Endothelial cell (in vitro differentiated cells): ENCODE measurements at regions not wholly inside any gene's neighbourhood (a gene's known extent, or its start where the extent isn't known, plus 50 kb on each side); places are given as distances from the start of the nearest gene placed in this dataset.

Source experiments
- DNase-seq: peaks from one replicate; pipeline ENCODE4 v3.0.0; 2021; ENCODE audit warnings: low spot score
- H3K27ac Mint-ChIP-seq: one replicate; pipeline ENCODE4 v1.8.0; 2021; ENCODE audit warnings: mixed read lengths, inconsistent platforms; ENCODE audit not compliant: unreplicated experiment
- H3K27me3 Mint-ChIP-seq: one replicate; pipeline ENCODE4 v1.8.0; 2021; ENCODE audit warnings: mild to moderate bottlenecking, moderate library complexity, mixed read lengths, inconsistent platforms; ENCODE audit not compliant: unreplicated experiment
- H3K36me3 Mint-ChIP-seq: one replicate; pipeline ENCODE4 v1.8.0; 2021; ENCODE audit warnings: mild to moderate bottlenecking, low read depth, mixed read lengths, inconsistent platforms; ENCODE audit not compliant: unreplicated experiment
- H3K4me1 Mint-ChIP-seq: one replicate; pipeline ENCODE4 v1.8.0; 2021; ENCODE audit warnings: mild to moderate bottlenecking, mixed read lengths, inconsistent platforms; ENCODE audit not compliant: unreplicated experiment
- H3K4me3 Mint-ChIP-seq: one replicate; pipeline ENCODE4 v1.8.0; 2021; ENCODE audit warnings: mild to moderate bottlenecking, mixed read lengths, inconsistent platforms; ENCODE audit not compliant: unreplicated experiment
- H3K9me3 Mint-ChIP-seq: one replicate; pipeline ENCODE4 v1.8.0; 2021; ENCODE audit warnings: mixed read lengths, inconsistent platforms; ENCODE audit not compliant: unreplicated experiment
- TF ChIP-seq, protein P1 (sequence below): fragments of 200-600 bp; sonication (generic); IDR thresholded peaks from one replicate; pipeline ENCODE4 v1.5.0; 2021; ENCODE audit warnings: antibody characterized with exemption; ENCODE audit not compliant: unreplicated experiment

DNA sequence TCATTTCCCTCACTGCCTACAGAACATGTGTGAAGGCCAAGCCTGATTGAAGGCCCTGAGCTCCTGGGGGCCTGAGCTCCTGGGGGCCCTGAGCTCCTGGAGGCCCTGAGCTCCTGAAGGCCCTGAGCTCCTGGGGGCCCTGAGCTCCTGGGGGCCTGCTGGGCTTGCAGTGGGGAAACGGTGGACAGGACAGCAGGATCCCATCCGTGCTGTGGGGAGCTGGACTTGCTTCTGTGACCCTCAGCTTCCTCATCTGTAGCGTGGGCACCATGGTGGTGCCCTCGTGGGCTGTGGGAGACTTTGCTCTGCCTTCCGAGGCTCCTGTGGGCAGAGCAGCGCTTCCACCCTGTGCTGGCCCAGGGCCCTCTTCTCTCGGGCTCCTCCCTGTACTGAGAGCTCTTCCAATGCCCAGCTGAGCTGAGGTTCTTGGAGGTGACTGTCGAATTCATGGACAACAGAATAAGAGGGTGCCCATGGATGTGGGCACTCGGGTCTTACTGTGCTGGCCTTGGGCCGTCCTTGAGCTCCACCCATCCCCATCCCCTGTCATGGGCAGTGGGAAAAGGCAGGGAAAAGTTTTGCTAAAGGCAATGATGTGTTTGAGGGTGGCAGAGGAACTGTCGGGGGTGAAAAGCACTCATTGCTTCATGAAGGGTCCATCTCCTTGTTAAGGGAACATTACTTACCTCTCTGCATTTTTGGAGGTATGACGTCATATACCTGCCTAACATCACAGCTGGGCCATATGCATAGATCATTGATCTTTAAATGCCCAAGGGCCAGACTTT lies 786.7 kb downstream of the TBC1D22A start:
- H3K4me1 Mint-ChIP-seq: no peaks in the 10 kb centered on the region
- peaks cover 42% of the 10 kb centered on the region for H3K9me3 Mint-ChIP-seq
- H3K36me3 Mint-ChIP-seq: peaks cover 23% of the 10 kb centered on the region

DNA sequence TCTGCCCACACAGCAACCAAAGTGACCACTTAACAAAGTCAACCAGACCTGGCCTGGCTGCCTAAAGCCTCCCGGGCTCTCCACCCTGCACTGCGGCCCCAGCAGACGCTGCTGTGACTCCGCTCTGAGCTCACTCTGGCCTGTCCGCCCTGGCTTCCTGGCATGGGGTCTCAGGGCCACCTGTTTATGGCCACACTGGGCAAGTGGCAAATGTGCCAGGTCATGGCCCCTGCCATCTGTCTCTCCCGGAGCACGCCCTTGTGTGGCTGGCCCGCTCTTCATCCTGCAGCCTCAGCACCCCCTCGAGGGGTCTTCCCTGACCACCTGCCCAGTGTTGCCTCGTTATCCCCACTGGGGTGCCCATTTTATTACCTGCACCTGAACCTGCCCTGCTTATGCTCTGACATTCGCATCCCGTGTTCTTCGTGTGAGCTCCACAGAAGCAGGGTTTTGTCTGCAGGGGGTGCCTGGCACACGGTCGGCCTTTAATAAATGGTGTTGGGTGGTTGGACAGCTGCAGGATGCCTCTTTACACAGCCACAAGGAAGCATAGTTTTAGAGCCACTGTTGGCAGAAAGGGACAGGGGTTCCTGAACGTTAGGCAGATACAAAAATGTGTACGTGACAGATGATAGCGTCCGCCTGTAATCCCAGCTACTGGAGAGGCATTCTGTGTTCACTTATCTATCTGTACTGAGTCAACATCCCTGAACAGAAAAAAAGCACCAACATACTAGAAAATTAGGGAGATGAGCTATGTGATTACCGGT lies 785.6 kb downstream of the TBC1D22A start:
- Mint-ChIP-seq H3K27ac (peak overlapping the region; percentile 50), H3K36me3 (peaks cover 19% of the 10 kb centered on the region), H3K9me3 (peaks cover 39% of the 10 kb centered on the region), H3K4me3 (no peak overlapping the region), H3K27me3 (peaks cover 8% of the 10 kb centered on the region), H3K4me1 (no peaks in the 10 kb centered on the region)
- TF ChIP-seq, protein P1, sequence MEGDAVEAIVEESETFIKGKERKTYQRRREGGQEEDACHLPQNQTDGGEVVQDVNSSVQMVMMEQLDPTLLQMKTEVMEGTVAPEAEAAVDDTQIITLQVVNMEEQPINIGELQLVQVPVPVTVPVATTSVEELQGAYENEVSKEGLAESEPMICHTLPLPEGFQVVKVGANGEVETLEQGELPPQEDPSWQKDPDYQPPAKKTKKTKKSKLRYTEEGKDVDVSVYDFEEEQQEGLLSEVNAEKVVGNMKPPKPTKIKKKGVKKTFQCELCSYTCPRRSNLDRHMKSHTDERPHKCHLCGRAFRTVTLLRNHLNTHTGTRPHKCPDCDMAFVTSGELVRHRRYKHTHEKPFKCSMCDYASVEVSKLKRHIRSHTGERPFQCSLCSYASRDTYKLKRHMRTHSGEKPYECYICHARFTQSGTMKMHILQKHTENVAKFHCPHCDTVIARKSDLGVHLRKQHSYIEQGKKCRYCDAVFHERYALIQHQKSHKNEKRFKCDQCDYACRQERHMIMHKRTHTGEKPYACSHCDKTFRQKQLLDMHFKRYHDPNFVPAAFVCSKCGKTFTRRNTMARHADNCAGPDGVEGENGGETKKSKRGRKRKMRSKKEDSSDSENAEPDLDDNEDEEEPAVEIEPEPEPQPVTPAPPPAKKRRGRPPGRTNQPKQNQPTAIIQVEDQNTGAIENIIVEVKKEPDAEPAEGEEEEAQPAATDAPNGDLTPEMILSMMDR: no peak
- DNase-seq: no peak

More for the DNA sequence above, 786.7 kb downstream of the TBC1D22A start:
- DNase-seq: no peak
- H3K27me3 Mint-ChIP-seq: peaks cover 8% of the 10 kb centered on the region
- H3K4me3 Mint-ChIP-seq: no peak overlapping the region
- TF ChIP-seq, protein P1: no peak
- H3K27ac Mint-ChIP-seq: no peak overlapping the region

DNA sequence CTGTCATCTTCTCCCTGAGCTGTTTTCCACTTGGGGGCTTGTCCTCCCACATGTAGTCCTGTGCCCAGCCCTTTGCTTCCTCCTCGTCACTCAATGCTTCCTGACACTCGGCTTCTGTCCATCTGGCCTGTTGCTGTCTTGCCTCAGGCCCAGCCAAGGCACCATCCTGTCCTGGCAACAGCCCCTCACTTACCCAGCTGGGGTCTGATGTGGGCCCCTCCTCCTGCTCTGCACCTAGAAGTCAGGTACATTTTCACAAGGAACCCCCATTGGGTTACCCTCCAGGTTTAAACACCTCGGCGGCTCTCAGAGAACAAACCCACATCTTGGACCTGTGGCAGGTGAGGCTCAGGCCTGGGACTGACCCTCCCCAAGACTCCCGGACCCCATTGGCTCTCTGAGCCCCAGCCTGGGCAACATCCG lies 784.8 kb downstream of the TBC1D22A start:
- TF ChIP-seq, protein P1: no peak
- H3K4me3 Mint-ChIP-seq: no peak overlapping the region
- DNase-seq: no peak
- H3K4me1 Mint-ChIP-seq: no peaks in the 10 kb centered on the region
- H3K36me3 Mint-ChIP-seq: peaks cover 19% of the 10 kb centered on the region
- H3K27ac Mint-ChIP-seq: no peak overlapping the region
- peaks cover 39% of the 10 kb centered on the region for H3K9me3 Mint-ChIP-seq
- peaks cover 8% of the 10 kb centered on the region for H3K27me3 Mint-ChIP-seq

DNA sequence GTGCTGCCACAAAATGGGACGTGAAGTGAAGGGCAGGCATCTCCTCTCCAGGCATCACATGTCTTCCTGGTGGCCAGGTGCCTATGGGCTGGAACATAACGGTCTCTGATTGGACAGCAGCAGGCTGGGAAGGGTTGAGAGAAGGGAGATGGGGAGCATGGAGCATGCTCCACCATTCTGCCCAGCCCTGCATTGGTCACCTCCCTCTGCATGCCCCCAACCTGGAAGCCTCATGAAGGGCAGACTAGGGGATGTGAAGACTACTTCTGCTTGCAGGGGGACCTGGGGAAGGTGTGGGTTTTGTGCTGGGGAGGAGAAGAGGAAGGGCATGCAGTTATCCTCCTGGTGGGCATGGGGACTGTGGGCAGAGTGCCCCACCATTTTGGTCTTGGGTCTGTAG lies 782.2 kb downstream of the TBC1D22A start:
- H3K4me1 Mint-ChIP-seq: no peaks in the 10 kb centered on the region
- no peak overlapping the region for H3K27ac Mint-ChIP-seq
- H3K9me3 Mint-ChIP-seq: peaks cover 43% of the 10 kb centered on the region
- TF ChIP-seq, protein P1: no peak
- DNase-seq: no peak
- H3K27me3 Mint-ChIP-seq: peaks cover 3% of the 10 kb centered on the region
- no peak overlapping the region for H3K4me3 Mint-ChIP-seq
- peaks cover 19% of the 10 kb centered on the region for H3K36me3 Mint-ChIP-seq

DNA sequence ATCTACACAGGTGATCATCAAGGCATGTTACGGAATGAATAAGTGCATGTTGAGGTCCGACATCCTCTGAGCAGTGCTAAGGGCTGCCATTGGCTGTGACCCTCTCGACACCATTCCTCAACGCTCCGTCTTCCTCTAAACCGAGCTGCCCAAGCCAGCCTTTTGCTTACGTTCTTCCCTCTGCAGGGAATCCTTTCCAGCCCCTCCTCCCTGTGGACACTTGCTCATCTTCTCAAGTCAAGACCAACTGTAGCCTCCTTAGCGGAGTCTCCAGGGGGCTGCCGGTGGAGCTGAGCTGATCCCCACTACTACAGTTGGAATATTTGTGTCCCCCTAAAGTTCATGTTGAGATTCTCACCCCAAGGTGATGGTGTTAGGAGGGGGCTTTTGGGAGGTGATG lies 781.0 kb downstream of the TBC1D22A start:
- no peak for DNase-seq
- peaks cover 47% of the 10 kb centered on the region for H3K9me3 Mint-ChIP-seq
- TF ChIP-seq, protein P1: no peak
- no peaks in the 10 kb centered on the region for H3K4me1 Mint-ChIP-seq
- H3K4me3 Mint-ChIP-seq: no peak overlapping the region
- no peak overlapping the region for H3K27ac Mint-ChIP-seq
- H3K36me3 Mint-ChIP-seq: peaks cover 17% of the 10 kb centered on the region
- H3K27me3 Mint-ChIP-seq: peaks cover 3% of the 10 kb centered on the region
